Endodermal cell (in vitro differentiated cells): ENCODE measurements at regions not wholly inside any gene's neighbourhood (a gene's known extent, or its start where the extent isn't known, plus 50 kb on each side); places are given as distances from the start of the nearest gene placed in this dataset.
A peak's percentile ranks its signal among the peaks of the same experiment; 100 is the strongest.

Source experiments
- DNase-seq: peaks from one replicate; pipeline ENCODE4 v3.0.0-alpha.2; 2017
- H3K27ac ChIP-seq: 2 replicates; pipeline ENCODE4 v1.5.1; 2013; ENCODE audit warnings: mild to moderate bottlenecking, low read depth, low read length, moderate library complexity
- H3K27me3 ChIP-seq: 2 replicates; pipeline ENCODE4 v1.6.1; 2013; ENCODE audit warnings: mild to moderate bottlenecking, low read length, moderate library complexity; ENCODE audit not compliant: insufficient read depth, control insufficient read depth, poor library complexity, severe bottlenecking
- H3K36me3 ChIP-seq: 2 replicates; pipeline ENCODE4 v1.7.0; 2013; ENCODE audit warnings: mild to moderate bottlenecking, low read length, moderate library complexity; ENCODE audit not compliant: control insufficient read depth, insufficient read depth
- H3K4me1 ChIP-seq: one replicate; pipeline ENCODE4 v1.7.0; 2013; ENCODE audit warnings: low read length; ENCODE audit not compliant: control insufficient read depth, insufficient read depth
- H3K4me3 ChIP-seq: 2 replicates; pipeline ENCODE4 v1.5.1; 2013; ENCODE audit warnings: mild to moderate bottlenecking, low read length, moderate library complexity
- H3K9ac ChIP-seq: 2 replicates; pipeline ENCODE4 v1.6.1; 2013; ENCODE audit warnings: mild to moderate bottlenecking, low read length, moderate library complexity; ENCODE audit not compliant: poor library complexity, severe bottlenecking; ENCODE audit errors: extremely low read depth
- H3K9me3 ChIP-seq: 2 replicates; pipeline ENCODE4 v1.6.1; 2013; ENCODE audit warnings: mild to moderate bottlenecking, low read length, moderate library complexity; ENCODE audit not compliant: control insufficient read depth
- H3K27ac Mint-ChIP-seq: 2 replicates; pipeline ENCODE4 v1.8.0; 2020; ENCODE audit warnings: mixed read lengths
- H3K27me3 Mint-ChIP-seq: 2 replicates; pipeline ENCODE4 v1.8.0; 2021; ENCODE audit warnings: mild to moderate bottlenecking, mixed read lengths; ENCODE audit not compliant: insufficient read depth
- H3K36me3 Mint-ChIP-seq: 2 replicates; pipeline ENCODE4 v1.8.0; 2020; ENCODE audit warnings: low read depth, mixed read lengths
- H3K4me1 Mint-ChIP-seq: 2 replicates; pipeline ENCODE4 v1.8.0; 2020; ENCODE audit warnings: mixed read lengths
- H3K4me3 Mint-ChIP-seq: 2 replicates; pipeline ENCODE4 v1.8.0; 2020; ENCODE audit warnings: mild to moderate bottlenecking, moderate library complexity, mixed read lengths
- H3K9me3 Mint-ChIP-seq: 2 replicates; pipeline ENCODE4 v1.8.0; 2020; ENCODE audit warnings: mild to moderate bottlenecking, mixed read lengths
- WGBS, 2 experiments: methylation state at CpG; one replicate each; pipeline versions ENCODE4 v1.1.5 to v1.1.7; 2013; ENCODE audit warnings: missing lambda C conversion rate in 2 of 2, mixed read lengths in 1 of 2; ENCODE audit not compliant: insufficient coverage in 1 of 2, insufficient read length in 1 of 2; 5-methylcytosine and 5-hydroxymethylcytosine counted together
- TF ChIP-seq, protein P1 (sequence below): fragments of 200-600 bp; sonication (generic); conservative IDR thresholded peaks from 2 replicates; pipeline ENCODE4 v1.5.0; 2021; ENCODE audit warnings: antibody characterized with exemption, mild to moderate bottlenecking

DNA sequence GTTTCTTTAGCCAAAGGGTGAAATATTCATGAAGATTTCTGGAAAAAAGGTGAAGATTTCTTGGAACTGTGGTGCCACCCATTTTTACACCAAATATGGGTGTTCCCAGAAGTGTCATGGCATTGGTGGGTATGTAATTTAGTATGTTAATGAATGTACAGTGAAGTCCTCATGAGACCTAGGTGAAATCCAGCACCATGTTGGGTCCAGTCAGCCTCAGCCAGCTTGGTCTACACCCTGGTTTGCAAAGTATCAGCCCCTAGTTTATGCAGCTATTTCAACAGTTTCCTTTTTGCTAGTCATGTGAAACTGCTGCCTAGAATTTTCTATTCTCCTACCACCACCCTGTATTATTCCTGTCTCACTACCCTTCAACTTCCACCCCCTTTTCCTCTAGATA is 63.1 kb upstream of the CXADR start:
- no peak overlapping the region for H3K4me3 Mint-ChIP-seq
- H3K4me1 Mint-ChIP-seq, result peaks cover 9% of the 10 kb centered on the region
- TF ChIP-seq, protein P1, sequence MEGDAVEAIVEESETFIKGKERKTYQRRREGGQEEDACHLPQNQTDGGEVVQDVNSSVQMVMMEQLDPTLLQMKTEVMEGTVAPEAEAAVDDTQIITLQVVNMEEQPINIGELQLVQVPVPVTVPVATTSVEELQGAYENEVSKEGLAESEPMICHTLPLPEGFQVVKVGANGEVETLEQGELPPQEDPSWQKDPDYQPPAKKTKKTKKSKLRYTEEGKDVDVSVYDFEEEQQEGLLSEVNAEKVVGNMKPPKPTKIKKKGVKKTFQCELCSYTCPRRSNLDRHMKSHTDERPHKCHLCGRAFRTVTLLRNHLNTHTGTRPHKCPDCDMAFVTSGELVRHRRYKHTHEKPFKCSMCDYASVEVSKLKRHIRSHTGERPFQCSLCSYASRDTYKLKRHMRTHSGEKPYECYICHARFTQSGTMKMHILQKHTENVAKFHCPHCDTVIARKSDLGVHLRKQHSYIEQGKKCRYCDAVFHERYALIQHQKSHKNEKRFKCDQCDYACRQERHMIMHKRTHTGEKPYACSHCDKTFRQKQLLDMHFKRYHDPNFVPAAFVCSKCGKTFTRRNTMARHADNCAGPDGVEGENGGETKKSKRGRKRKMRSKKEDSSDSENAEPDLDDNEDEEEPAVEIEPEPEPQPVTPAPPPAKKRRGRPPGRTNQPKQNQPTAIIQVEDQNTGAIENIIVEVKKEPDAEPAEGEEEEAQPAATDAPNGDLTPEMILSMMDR, result no peak
- H3K9ac ChIP-seq, result no peak overlapping the region
- H3K9me3 Mint-ChIP-seq, result peaks cover 1% of the 10 kb centered on the region
- no peaks in the 10 kb centered on the region for H3K36me3 ChIP-seq
- no peak overlapping the region for H3K27ac ChIP-seq
- H3K36me3 Mint-ChIP-seq, result no peaks in the 10 kb centered on the region
- no peak for DNase-seq
- H3K4me3 ChIP-seq, result no peak overlapping the region
- no peaks in the 10 kb centered on the region for H3K9me3 ChIP-seq
- no peaks in the 10 kb centered on the region for H3K4me1 ChIP-seq
- H3K27ac Mint-ChIP-seq, result no peak overlapping the region
- no peaks in the 10 kb centered on the region for H3K27me3 Mint-ChIP-seq
- no peaks in the 10 kb centered on the region for H3K27me3 ChIP-seq

DNA sequence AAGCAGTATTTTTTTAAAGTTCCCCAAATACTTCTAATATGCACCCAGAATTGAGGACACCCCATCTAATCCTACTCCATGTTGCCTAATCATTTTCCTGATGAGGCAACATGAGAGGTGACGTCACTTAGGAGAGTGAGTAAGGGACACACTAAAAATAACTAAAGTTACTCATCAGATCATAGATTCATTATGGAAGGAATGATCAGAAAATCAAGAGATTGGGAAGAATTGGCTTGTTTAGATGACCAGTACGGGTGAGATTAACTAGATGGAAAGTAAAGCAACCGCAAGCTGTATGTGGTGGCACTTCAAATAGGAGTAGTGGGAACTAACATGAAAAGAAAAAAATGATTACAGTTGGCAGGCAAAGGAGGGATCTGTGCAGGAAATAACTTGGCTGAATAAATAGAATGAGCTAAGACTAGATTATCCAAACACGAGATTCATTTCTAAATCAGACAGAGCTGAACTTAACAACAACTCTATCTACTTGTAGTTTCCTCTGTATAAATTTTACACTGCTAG is 61.4 kb upstream of the CXADR start:
- DNase-seq, result no peak
- H3K27ac ChIP-seq, result no peak overlapping the region
- H3K4me3 ChIP-seq, result no peak overlapping the region

DNA sequence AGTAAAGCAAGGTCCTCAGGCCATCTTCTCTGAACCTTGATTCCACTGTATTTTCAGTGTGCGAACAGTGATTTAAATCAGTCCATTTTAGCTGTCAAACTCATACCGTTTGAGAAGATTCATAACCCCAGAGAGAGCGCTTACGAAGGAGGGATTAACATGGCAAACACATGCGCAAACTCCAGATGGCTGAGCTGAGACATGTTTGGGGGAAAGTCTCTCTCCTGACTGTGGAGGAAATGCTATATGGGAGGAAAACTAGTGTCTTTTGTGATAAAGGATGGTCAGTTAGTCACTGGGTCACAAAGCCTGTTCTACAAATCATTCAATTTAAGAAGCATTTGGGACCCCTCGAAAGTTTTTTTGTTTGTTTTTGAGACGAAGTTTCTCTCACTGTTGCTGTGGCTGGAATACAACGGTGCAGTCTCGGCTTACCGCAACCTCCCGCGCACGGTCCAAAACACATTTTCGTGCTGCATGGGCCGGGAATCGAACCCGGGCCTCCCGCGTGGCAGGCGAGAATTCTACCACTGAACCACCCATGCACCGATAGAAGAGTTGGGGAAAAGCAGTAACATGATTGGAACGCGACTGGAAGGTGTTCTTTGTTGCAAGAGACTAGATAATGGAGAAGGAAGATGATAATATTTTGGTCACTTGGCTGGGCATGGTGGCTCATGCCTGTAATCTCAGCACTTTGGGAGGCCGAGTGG is 58.4 kb upstream of the CXADR start:
- H3K27ac ChIP-seq, result peak overlapping the region; percentile 68
- peak overlapping the region; percentile 71 for H3K4me3 Mint-ChIP-seq
- peaks cover 1% of the 10 kb centered on the region for H3K9me3 Mint-ChIP-seq
- WGBS, 2 experiments, result 28 to 44% methylated on average over 11 to 24 of the region's 24 CpGs
- H3K36me3 ChIP-seq, result no peaks in the 10 kb centered on the region
- no peaks in the 10 kb centered on the region for H3K9me3 ChIP-seq
- H3K27me3 Mint-ChIP-seq, result no peaks in the 10 kb centered on the region
- DNase-seq, result peak; percentile 97
- H3K4me3 ChIP-seq, result peak overlapping the region; percentile 55
- no peaks in the 10 kb centered on the region for H3K4me1 ChIP-seq
- no peak overlapping the region for H3K9ac ChIP-seq
- H3K27ac Mint-ChIP-seq, result peak overlapping the region; percentile 79
- H3K4me1 Mint-ChIP-seq, result peaks cover 8% of the 10 kb centered on the region
- no peaks in the 10 kb centered on the region for H3K27me3 ChIP-seq
- no peaks in the 10 kb centered on the region for H3K36me3 Mint-ChIP-seq
- TF ChIP-seq, protein P1, result no peak

More for the DNA sequence above, 61.4 kb upstream of the CXADR start:
- Histone ChIP-seq H3K27me3 (no peaks in the 10 kb centered on the region), H3K36me3 (no peaks in the 10 kb centered on the region), H3K9me3 (no peaks in the 10 kb centered on the region), H3K4me1 (no peaks in the 10 kb centered on the region), H3K9ac (no peak overlapping the region)
- TF ChIP-seq, protein P1, result no peak
- Mint-ChIP-seq H3K9me3 (peaks cover 1% of the 10 kb centered on the region), H3K27ac (no peak overlapping the region), H3K27me3 (no peaks in the 10 kb centered on the region), H3K4me3 (no peak overlapping the region), H3K4me1 (peaks cover 9% of the 10 kb centered on the region), H3K36me3 (no peaks in the 10 kb centered on the region)
- WGBS, 2 experiments, result 91 to 100% methylated on average over 2 to 3 of the region's 4 CpGs
